NCI-H510A (cell line): ENCODE measurements at regions not wholly inside any gene's neighbourhood (a gene's known extent, or its start where the extent isn't known, plus 50 kb on each side); places are given as distances from the start of the nearest gene placed in this dataset.

Experiments used
- DNase-seq: peaks from one replicate; lab custom pipeline; 2025; lab: John Stamatoyannopoulos, UW

GRCh38 chr6:170114187-170114945, 176.5 kb downstream of the DLL1 start:
- DNase-seq = no peak

GRCh38 chr6:170113141-170113540, 177.7 kb downstream of the DLL1 start:
- no peak for DNase-seq

- DNase-seq = no peak
These were observed 178.4 kb downstream of the DLL1 start for GRCh38 chr6:170112583-170112860.

GRCh38 chr6:170111816-170112582, 178.9 kb downstream of the DLL1 start:
- no peak for DNase-seq

- DNase-seq = no peak
These were observed 179.7 kb downstream of the DLL1 start for GRCh38 chr6:170111141-170111664.

- DNase-seq = no peak
These were observed 180.4 kb downstream of the DLL1 start for GRCh38 chr6:170110201-170111140.

- DNase-seq = no peak
These were observed 181.8 kb downstream of the DLL1 start for GRCh38 chr6:170108890-170109587.

GRCh38 chr6:170108456-170108855, 182.4 kb downstream of the DLL1 start:
- DNase-seq = no peak

GRCh38 chr6:170107606-170108222, 183.2 kb downstream of the DLL1 start:
- DNase-seq = no peak

- no peak for DNase-seq
These were observed 183.9 kb downstream of the DLL1 start for GRCh38 chr6:170106906-170107525.

GRCh38 chr6:170102582-170103481, 188.0 kb downstream of the DLL1 start:
- DNase-seq = no peak

GRCh38 chr6:170102038-170102437, 188.8 kb downstream of the DLL1 start:
- no peak for DNase-seq

- DNase-seq = no peak
These were observed 189.4 kb downstream of the DLL1 start for GRCh38 chr6:170101281-170102035.

- DNase-seq = no peak
These were observed 190.8 kb downstream of the DLL1 start for GRCh38 chr6:170100046-170100445.

- no peak for DNase-seq
These were observed 191.5 kb downstream of the DLL1 start for GRCh38 chr6:170099387-170099786.

GRCh38 chr6:170098428-170099170, 192.3 kb downstream of the DLL1 start:
- DNase-seq = no peak

- DNase-seq = no peak
These were observed 193.1 kb downstream of the DLL1 start for GRCh38 chr6:170097505-170098427.
